CD4-positive, alpha-beta T cell (primary cell): ENCODE measurements at regions not wholly inside any gene's neighbourhood (a gene's known extent, or its start where the extent isn't known, plus 50 kb on each side); places are given as distances from the start of the nearest gene placed in this dataset.

ENCODE experiments used
- ATAC-seq: fragments of 200-7000 bp; cut with Tn5 transposase; one replicate; pipeline ENCODE4 v1.10.0; 2022; ENCODE audit warnings: mild to moderate bottlenecking; ENCODE audit not compliant: poor library complexity
- CTCF ChIA-PET: fragments of 350-600 bp; sonication (Branson Sonifier 250); formaldehyde crosslinking; loops from one replicate; lab custom pipeline; 2021; ENCODE audit warnings: antibody characterized with exemption, inconsistent platforms; lab: Charles Lee
- POLR2A ChIA-PET: fragments of 350-600 bp; sonication (Branson Sonifier 250); formaldehyde crosslinking; loops from one replicate; lab custom pipeline; 2021; ENCODE audit warnings: antibody characterized with exemption, inconsistent platforms; lab: Charles Lee
- DNase-seq, 14 experiments: peaks; one replicate each; pipeline ENCODE4 v3.0.0-alpha.2; 2013 to 2020; ENCODE audit warnings: mixed read lengths in 2 of 14
- H3K27ac ChIP-seq, 2 donors: one replicate each; pipeline versions ENCODE4 v1.5.1 to v1.7.0; 2013; ENCODE audit warnings: low read length in 2 of 2, low read depth in 1 of 2, mild to moderate bottlenecking in 1 of 2
- H3K27me3 ChIP-seq, 2 experiments: 1 replicate in 1 of 2; 2 replicates in 1 of 2; pipeline versions ENCODE4 v1.6.1 to v1.7.0; 2013; ENCODE audit warnings: low read length in 2 of 2, control low read depth in 1 of 2, mild to moderate bottlenecking in 1 of 2, moderate library complexity in 1 of 2; ENCODE audit not compliant: insufficient read depth in 2 of 2, control insufficient read depth in 1 of 2
- H3K36me3 ChIP-seq: one replicate; pipeline ENCODE4 v1.6.1; 2013; ENCODE audit warnings: low read length, control low read depth; ENCODE audit not compliant: insufficient read depth
- H3K4me1 ChIP-seq: one replicate; pipeline ENCODE4 v1.6.1; 2013; ENCODE audit warnings: low read length, control low read depth; ENCODE audit not compliant: insufficient read depth
- H3K4me3 ChIP-seq: one replicate; pipeline ENCODE4 v1.5.1; 2013; ENCODE audit warnings: mild to moderate bottlenecking, low read length, moderate library complexity
- H3K9me3 ChIP-seq, 2 experiments: 1 replicate in 1 of 2; 2 replicates in 1 of 2; pipeline versions ENCODE4 v1.6.1 to v1.7.0; 2013; ENCODE audit warnings: low read length in 2 of 2, mild to moderate bottlenecking in 2 of 2, control low read depth in 1 of 2, moderate library complexity in 1 of 2; ENCODE audit not compliant: control insufficient read depth in 1 of 2, insufficient read depth in 1 of 2
- H3K27ac Mint-ChIP-seq: one replicate; pipeline ENCODE4 v1.8.0; 2020; ENCODE audit warnings: mixed read lengths
- H3K27me3 Mint-ChIP-seq: one replicate; pipeline ENCODE4 v1.8.0; 2021; ENCODE audit warnings: mixed read lengths
- H3K36me3 Mint-ChIP-seq: one replicate; pipeline ENCODE4 v1.8.0; 2021; ENCODE audit warnings: low read depth, mixed read lengths
- H3K4me1 Mint-ChIP-seq: one replicate; pipeline ENCODE4 v1.8.0; 2021; ENCODE audit warnings: low read depth, mixed read lengths
- H3K4me3 Mint-ChIP-seq: one replicate; pipeline ENCODE4 v1.8.0; 2020; ENCODE audit warnings: mild to moderate bottlenecking, mixed read lengths
- H3K9me3 Mint-ChIP-seq: one replicate; pipeline ENCODE4 v1.8.0; 2020; ENCODE audit warnings: mixed read lengths
- intact Hi-C, 2 experiments: fragments of 100-400 bp; cut with DNase I in 1 of 2; cut with micrococcal nuclease in 1 of 2; formaldehyde crosslinking; loops; one replicate each; pipeline versions ENCODE4 v1.15.1 to v1.9.0; 2023 to 2025; cut with DNase I, micrococcal nuclease
- TF ChIP-seq, protein P1 (sequence below): fragments of 200-600 bp; IDR thresholded peaks from one replicate; pipeline ENCODE4 v1.8.0; 2022; ENCODE audit warnings: antibody characterized with exemption, mild to moderate bottlenecking

DNA sequence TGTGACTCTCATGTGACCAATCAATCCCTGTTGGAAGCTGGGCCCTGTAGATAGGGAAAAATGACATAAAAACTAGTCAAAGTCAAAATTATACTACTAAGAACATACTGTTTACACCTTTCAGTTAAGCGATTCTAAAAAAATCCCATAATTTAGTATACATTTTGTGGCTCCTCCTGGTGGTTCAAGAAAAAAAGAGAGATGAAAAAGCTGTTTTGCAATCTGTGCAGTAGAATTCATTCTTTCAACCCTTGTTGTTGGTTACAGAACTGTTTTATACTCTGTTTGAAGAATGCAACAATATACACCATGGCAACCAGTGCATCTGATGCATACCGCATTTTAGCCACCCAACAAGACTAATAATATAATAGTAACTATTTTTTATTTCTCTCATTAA is 66.8 kb upstream of the ANK2 start:
- intact Hi-C loops = no loop called here
- Histone ChIP-seq H3K4me1 (no peaks in the 10 kb centered on the region), H3K9me3 (peaks cover 0 to 14% of the 10 kb centered on the region in 2 experiments), H3K36me3 (no peaks in the 10 kb centered on the region), H3K27ac (no peak overlapping the region), H3K4me3 (no peak overlapping the region), H3K27me3 (no peaks in the 10 kb centered on the region)
- TF ChIP-seq, protein P1, sequence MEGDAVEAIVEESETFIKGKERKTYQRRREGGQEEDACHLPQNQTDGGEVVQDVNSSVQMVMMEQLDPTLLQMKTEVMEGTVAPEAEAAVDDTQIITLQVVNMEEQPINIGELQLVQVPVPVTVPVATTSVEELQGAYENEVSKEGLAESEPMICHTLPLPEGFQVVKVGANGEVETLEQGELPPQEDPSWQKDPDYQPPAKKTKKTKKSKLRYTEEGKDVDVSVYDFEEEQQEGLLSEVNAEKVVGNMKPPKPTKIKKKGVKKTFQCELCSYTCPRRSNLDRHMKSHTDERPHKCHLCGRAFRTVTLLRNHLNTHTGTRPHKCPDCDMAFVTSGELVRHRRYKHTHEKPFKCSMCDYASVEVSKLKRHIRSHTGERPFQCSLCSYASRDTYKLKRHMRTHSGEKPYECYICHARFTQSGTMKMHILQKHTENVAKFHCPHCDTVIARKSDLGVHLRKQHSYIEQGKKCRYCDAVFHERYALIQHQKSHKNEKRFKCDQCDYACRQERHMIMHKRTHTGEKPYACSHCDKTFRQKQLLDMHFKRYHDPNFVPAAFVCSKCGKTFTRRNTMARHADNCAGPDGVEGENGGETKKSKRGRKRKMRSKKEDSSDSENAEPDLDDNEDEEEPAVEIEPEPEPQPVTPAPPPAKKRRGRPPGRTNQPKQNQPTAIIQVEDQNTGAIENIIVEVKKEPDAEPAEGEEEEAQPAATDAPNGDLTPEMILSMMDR = no peak
- no peak overlapping the region for H3K4me3 Mint-ChIP-seq
- H3K4me1 Mint-ChIP-seq = no peaks in the 10 kb centered on the region
- CTCF ChIA-PET = no interaction called here
- peaks cover 8% of the 10 kb centered on the region for H3K27me3 Mint-ChIP-seq
- no peak for DNase-seq
- H3K27ac Mint-ChIP-seq = no peak overlapping the region
- POLR2A ChIA-PET = no interaction called here
- ATAC-seq = no peak
- H3K9me3 Mint-ChIP-seq = no peaks in the 10 kb centered on the region
- H3K36me3 Mint-ChIP-seq = no peaks in the 10 kb centered on the region

DNA sequence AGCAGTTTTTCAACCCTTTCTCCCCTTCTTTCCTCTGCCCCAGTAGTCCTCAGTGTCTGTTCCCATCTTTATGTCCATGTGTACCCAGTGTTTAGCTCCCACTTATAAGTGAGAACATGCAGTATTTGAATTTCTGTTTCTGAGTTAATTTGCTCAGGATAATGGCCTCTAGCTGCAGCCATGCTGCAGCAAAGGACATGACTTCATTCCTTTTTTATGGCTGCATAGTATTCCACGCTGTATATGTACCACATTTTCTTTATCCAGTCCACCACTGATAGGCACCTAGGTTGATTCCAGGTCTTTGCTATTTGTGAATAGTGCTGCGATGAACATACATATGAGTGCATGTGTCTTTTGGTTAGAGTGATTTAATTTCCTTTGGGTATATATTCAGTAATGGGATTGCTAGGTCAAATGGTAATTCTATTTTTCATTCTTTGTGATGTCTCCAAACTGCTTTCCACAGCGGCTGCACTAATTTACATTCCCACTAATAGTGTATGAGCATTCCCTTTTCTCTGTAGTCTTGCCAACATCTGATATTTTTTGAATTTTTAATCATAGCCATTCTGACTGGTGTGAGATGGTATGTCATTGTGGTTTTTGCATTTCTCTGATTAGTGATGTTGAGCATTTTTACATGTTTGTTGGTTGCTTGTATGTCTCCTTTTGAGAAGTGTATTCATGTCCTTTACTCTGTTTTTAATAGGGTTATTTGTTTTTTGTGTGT is 54.6 kb upstream of the ANK2 start:
- Mint-ChIP-seq H3K27ac (no peak overlapping the region), H3K4me3 (no peak overlapping the region), H3K27me3 (peaks cover 16% of the 10 kb centered on the region), H3K36me3 (no peaks in the 10 kb centered on the region), H3K9me3 (no peaks in the 10 kb centered on the region), H3K4me1 (no peaks in the 10 kb centered on the region)
- Histone ChIP-seq H3K4me3 (no peak overlapping the region), H3K9me3 (no peaks in the 10 kb centered on the region), H3K27me3 (no peaks in the 10 kb centered on the region), H3K27ac (no peak overlapping the region), H3K4me1 (no peaks in the 10 kb centered on the region), H3K36me3 (no peaks in the 10 kb centered on the region)
- POLR2A ChIA-PET = no interaction called here
- TF ChIP-seq, protein P1 = no peak
- CTCF ChIA-PET = no interaction called here
- DNase-seq (no peak), ATAC-seq (no peak)
- intact Hi-C loops = no loop called here
